ENCODE measurements at regions not wholly inside any gene's neighbourhood (a gene's known extent, or its start where the extent isn't known, plus 50 kb on each side); places are given as distances from the start of the nearest gene placed in this dataset.

DNA sequence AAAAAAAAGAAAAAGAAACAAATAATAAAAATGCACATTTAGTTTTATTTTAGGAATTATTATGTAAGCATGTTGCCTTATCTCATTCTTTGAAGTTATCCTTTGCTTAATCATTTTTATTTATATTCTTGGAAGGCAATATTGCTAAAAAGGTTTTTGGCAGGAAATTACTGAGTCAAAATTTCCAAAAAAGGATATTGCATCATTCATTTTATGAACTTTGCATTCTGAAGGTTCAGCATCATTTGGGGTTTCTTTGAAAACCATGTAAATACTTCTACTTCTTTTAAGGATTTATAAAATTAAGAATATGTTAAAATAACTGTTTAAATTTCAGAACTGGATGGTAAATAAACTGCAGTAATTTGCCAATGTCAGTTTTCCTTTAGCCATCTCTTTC is 94.2 kb upstream of the CTNND2 start:
- Histone ChIP-seq H3K27ac (ENCODE audit: low read depth, low read length) (no peak overlapping the region), H3K4me1 (ENCODE audit: control insufficient read depth, insufficient read depth, low read length) (no peaks in the 10 kb centered on the region), H3K36me3 (ENCODE audit: control insufficient read depth, insufficient read depth, low read length) (no peaks in the 10 kb centered on the region), H3K27me3 (ENCODE audit: control insufficient read depth, insufficient read depth, low read length, poor library complexity, severe bottlenecking) (no peaks in the 10 kb centered on the region), H3K9me3 (ENCODE audit: control insufficient read depth, low read length) (no peaks in the 10 kb centered on the region), H3K4me3 (ENCODE audit: low read length) (no peak overlapping the region), H3K9ac (ENCODE audit: extremely low read depth, low read length, poor library complexity, severe bottlenecking) (no peak overlapping the region)
- TF ChIP-seq, protein P1, sequence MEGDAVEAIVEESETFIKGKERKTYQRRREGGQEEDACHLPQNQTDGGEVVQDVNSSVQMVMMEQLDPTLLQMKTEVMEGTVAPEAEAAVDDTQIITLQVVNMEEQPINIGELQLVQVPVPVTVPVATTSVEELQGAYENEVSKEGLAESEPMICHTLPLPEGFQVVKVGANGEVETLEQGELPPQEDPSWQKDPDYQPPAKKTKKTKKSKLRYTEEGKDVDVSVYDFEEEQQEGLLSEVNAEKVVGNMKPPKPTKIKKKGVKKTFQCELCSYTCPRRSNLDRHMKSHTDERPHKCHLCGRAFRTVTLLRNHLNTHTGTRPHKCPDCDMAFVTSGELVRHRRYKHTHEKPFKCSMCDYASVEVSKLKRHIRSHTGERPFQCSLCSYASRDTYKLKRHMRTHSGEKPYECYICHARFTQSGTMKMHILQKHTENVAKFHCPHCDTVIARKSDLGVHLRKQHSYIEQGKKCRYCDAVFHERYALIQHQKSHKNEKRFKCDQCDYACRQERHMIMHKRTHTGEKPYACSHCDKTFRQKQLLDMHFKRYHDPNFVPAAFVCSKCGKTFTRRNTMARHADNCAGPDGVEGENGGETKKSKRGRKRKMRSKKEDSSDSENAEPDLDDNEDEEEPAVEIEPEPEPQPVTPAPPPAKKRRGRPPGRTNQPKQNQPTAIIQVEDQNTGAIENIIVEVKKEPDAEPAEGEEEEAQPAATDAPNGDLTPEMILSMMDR (conservative IDR thresholded peaks at IDR 0.05), result no peak
- Mint-ChIP-seq H3K27ac (no peak overlapping the region), H3K36me3 (ENCODE audit: low read depth) (no peaks in the 10 kb centered on the region), H3K27me3 (ENCODE audit: insufficient read depth) (no peaks in the 10 kb centered on the region), H3K9me3 (no peaks in the 10 kb centered on the region), H3K4me1 (no peaks in the 10 kb centered on the region), H3K4me3 (no peak overlapping the region)
- DNase-seq, result no peak

DNA sequence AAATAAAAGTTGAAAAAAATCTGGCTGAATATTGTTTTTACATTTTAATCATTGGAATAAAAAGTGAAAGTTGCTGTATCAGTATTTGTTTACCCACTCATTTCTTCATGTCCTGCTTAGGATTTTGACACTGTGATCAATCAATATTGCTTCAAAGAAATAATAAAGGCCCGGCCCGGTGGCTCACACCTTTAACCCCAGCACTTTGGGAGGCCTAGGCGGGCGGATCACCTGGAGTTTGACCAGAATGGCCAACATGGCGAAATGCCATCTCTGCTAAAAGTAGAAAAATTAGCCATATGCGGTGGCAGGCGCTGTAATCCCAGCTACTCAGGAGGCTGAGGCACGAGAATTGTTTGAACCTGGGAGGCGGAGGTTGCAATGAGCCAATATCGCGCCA is 93.7 kb upstream of the CTNND2 start:
- TF ChIP-seq, protein P1 (conservative IDR thresholded peaks at IDR 0.05), result no peak
- H3K9me3 Mint-ChIP-seq, result no peaks in the 10 kb centered on the region
- WGBS, 2 experiments (ENCODE audit: insufficient coverage in 1 of 2, insufficient read length in 1 of 2), result 87 to 93% methylated on average over 11 of the region's 11 CpGs
- H3K4me1 ChIP-seq (ENCODE audit: control insufficient read depth, insufficient read depth, low read length), result no peaks in the 10 kb centered on the region
- no peak overlapping the region for H3K9ac ChIP-seq (ENCODE audit: extremely low read depth, low read length, poor library complexity, severe bottlenecking)
- no peak overlapping the region for H3K27ac ChIP-seq (ENCODE audit: low read depth, low read length)
- no peaks in the 10 kb centered on the region for H3K36me3 Mint-ChIP-seq (ENCODE audit: low read depth)
- H3K4me3 Mint-ChIP-seq, result no peak overlapping the region
- H3K4me3 ChIP-seq (ENCODE audit: low read length), result no peak overlapping the region
- no peaks in the 10 kb centered on the region for H3K27me3 ChIP-seq (ENCODE audit: control insufficient read depth, insufficient read depth, low read length, poor library complexity, severe bottlenecking)
- no peaks in the 10 kb centered on the region for H3K9me3 ChIP-seq (ENCODE audit: control insufficient read depth, low read length)
- H3K36me3 ChIP-seq (ENCODE audit: control insufficient read depth, insufficient read depth, low read length), result no peaks in the 10 kb centered on the region
- DNase-seq, result no peak
- no peak overlapping the region for H3K27ac Mint-ChIP-seq
- no peaks in the 10 kb centered on the region for H3K27me3 Mint-ChIP-seq (ENCODE audit: insufficient read depth)
- H3K4me1 Mint-ChIP-seq, result no peaks in the 10 kb centered on the region

DNA sequence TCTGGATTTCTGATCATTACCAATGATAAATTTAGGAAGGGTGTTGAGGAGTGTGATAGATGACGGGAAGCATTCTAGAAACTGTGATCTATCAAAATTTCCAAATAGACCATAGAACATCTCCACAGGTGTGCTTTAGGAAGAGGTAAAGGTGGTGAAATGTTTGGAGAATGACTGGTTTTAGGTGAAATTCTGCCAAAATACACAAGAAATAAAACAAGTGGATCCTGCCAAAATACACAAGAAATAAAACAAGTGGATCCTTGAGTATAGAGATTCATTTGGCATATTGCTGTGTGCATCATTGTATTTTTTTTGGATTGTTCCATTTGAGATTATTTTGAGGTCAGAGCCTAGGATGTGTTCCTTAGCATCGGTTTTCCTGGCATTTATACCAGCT is 88.3 kb upstream of the CTNND2 start:
- Mint-ChIP-seq H3K4me3 (no peak overlapping the region), H3K36me3 (ENCODE audit: low read depth) (no peaks in the 10 kb centered on the region), H3K27ac (no peak overlapping the region), H3K9me3 (no peaks in the 10 kb centered on the region), H3K27me3 (ENCODE audit: insufficient read depth) (no peaks in the 10 kb centered on the region), H3K4me1 (no peaks in the 10 kb centered on the region)
- DNase-seq, result no peak
- TF ChIP-seq, protein P1 (conservative IDR thresholded peaks at IDR 0.05), result no peak
- Histone ChIP-seq H3K9me3 (ENCODE audit: control insufficient read depth, low read length) (no peaks in the 10 kb centered on the region), H3K4me3 (ENCODE audit: low read length) (no peak overlapping the region), H3K27me3 (ENCODE audit: control insufficient read depth, insufficient read depth, low read length, poor library complexity, severe bottlenecking) (no peaks in the 10 kb centered on the region), H3K36me3 (ENCODE audit: control insufficient read depth, insufficient read depth, low read length) (no peaks in the 10 kb centered on the region), H3K4me1 (ENCODE audit: control insufficient read depth, insufficient read depth, low read length) (no peaks in the 10 kb centered on the region), H3K27ac (ENCODE audit: low read depth, low read length) (no peak overlapping the region), H3K9ac (ENCODE audit: extremely low read depth, low read length, poor library complexity, severe bottlenecking) (no peak overlapping the region)
- 97 to 100% methylated on average over 1 to 2 of the region's 2 CpGs for WGBS, 2 experiments (ENCODE audit: insufficient coverage in 1 of 2, insufficient read length in 1 of 2)
